ENCODE measurements at regions not wholly inside any gene's neighbourhood (a gene's known extent, or its start where the extent isn't known, plus 50 kb on each side); places are given as distances from the start of the nearest gene placed in this dataset.

DNA sequence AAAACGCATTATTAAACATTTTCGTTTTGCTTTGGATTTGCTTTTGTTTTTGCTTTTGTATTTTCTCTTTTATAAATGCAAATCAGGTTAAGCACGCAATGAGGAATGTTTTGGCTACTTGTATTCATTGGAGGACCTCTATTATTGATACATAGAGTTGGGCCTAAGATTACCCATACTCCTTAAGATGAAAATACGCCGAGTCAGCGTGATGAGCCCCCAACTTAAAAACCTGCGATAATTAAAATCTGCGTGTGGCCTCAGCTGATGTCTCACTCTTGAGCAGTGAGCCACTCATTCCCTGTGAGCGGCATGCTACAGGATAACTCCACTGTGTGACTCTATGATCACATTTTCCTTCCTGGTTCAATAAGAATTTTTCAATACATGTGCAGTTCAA is 518.3 kb downstream of the IRX1 start:
- TF ChIP-seq Cebpa-rat (IDR thresholded peaks at IDR 0.05): no peak
- no peaks in the 10 kb centered on the region for H4K20me1 ChIP-seq
- H3K4me2 ChIP-seq: no peak overlapping the region
- 0 out of 22 replicates have a peak, but pooled peaks cover 0 to under 1% (median 0%) of the 10 kb centered on the region in 11 experiments for H3K9me3 ChIP-seq (replicated peaks in 1 of 11)
- no peak overlapping the region for H3K27ac ChIP-seq
- peaks cover 0 to 4% (median 0%) of the 10 kb centered on the region in 10 experiments; a peak in 1 of 20 replicates for H3K4me1 ChIP-seq
- no peak overlapping the region for H3K9ac ChIP-seq
- H3K27me3 ChIP-seq: no peaks in the 10 kb centered on the region
- no peaks in the 10 kb centered on the region for H3K36me3 ChIP-seq
- no peak overlapping the region for H3K4me3 ChIP-seq

DNA sequence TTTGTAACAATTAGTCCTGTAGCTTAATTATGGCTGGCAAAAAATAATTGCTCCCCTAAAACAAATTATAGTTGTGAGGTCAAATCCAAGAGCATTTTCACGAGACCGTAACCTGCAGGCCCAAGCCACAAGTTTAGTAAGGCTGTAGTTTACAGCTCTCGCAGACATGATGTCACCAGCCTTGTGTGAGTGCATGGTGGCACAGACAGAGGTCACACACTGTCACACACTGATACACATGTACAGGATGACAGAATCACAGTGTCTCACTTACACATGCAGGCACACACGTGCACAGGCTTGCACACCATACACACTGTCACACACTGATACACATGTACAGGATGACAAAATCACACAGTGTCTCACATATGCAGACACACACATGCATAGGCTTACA is 518.8 kb downstream of the IRX1 start:
- no peak overlapping the region for H3K9ac ChIP-seq

DNA sequence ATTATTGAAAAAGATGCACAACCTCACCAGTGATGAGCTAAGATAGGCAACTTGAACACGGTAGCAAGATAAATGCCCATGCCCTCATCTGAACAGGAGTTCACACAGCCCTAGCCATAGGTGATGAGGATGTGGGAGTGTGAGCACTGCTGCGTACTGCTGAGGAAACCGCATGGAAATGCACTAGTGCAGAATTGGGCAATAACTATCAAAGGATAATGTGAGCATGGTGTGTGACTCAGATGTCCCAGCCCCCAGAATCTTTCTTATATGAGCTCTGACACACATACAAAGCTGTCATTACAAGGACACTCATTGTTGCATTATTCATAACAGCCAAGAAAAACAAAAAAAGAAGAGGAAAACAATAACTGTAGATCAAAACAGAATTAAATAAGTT is 521.2 kb downstream of the IRX1 start:
- no peaks in the 10 kb centered on the region for H3K4me1 ChIP-seq
- H4K20me1 ChIP-seq: no peaks in the 10 kb centered on the region
- no peak for TF ChIP-seq Cebpa-rat (IDR thresholded peaks at IDR 0.05)
- no peak overlapping the region for H3K9ac ChIP-seq
- H3K27ac ChIP-seq: no peak overlapping the region
- H3K27me3 ChIP-seq: no peaks in the 10 kb centered on the region
- peaks cover 4 to 18% (median 12%) of the 10 kb centered on the region in 11 experiments; a peak in 12 of 22 replicates for H3K9me3 ChIP-seq (replicated peaks in 1 of 11)
- H3K4me3 ChIP-seq: no peak overlapping the region
- H3K4me2 ChIP-seq: no peak overlapping the region
- no peaks in the 10 kb centered on the region for H3K36me3 ChIP-seq

More for the DNA sequence above, 518.8 kb downstream of the IRX1 start:
- peaks cover 0 to 6% (median 0%) of the 10 kb centered on the region in 11 experiments; a peak in 1 of 22 replicates for H3K9me3 ChIP-seq (replicated peaks in 1 of 11)
- no peak overlapping the region for H3K4me3 ChIP-seq
- H4K20me1 ChIP-seq: no peaks in the 10 kb centered on the region
- H3K27ac ChIP-seq: no peak overlapping the region
- peaks cover 0 to 2% (median 0%) of the 10 kb centered on the region in 10 experiments; a peak in 1 of 20 replicates for H3K4me1 ChIP-seq
- H3K27me3 ChIP-seq: no peaks in the 10 kb centered on the region
- H3K4me2 ChIP-seq: no peak overlapping the region
- H3K36me3 ChIP-seq: no peaks in the 10 kb centered on the region
- TF ChIP-seq Cebpa-rat (IDR thresholded peaks at IDR 0.05): no peak

DNA sequence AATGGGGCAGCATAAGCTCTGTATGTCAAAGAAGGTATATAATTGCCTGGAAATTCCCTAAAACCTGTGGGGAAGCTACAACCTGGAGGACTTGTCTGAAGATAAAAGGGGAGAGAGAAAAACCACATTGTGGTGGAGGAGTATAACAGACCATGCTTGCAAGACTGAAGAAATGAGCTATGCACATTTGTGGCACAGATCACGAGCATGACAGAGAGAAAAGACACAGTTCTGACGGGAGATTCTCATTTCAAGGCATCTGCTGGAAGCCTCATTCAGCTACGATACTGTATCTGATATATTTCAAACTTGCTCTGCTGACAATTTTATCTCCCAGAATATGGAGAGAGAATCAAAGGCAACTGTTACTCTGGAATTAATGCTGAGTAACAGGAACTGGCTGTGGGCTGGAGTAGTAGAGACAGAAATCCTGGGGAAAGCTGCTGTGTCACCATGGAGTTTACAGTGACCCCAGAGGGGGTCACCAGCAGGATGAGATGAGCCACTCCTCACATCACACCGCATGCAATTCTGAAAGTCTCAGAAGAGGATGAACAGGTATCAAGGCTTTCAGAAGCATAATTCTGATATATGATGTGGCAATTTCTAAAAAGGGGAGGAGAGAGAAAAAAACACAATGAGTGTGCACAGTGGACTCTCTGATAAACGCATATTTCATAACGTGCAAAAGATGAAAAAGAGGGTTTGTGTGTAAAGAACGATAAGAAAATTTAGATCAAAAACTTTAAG is 528.8 kb downstream of the IRX1 start:
- H3K9ac ChIP-seq: no peak overlapping the region
- H3K9me3 ChIP-seq (replicated peaks in 1 of 11): peaks cover 13 to 27% (median 19%) of the 10 kb centered on the region in 11 experiments; a peak in 20 of 22 replicates
- H3K27me3 ChIP-seq: no peaks in the 10 kb centered on the region
- H3K4me3 ChIP-seq: no peak overlapping the region
- H3K27ac ChIP-seq: no peak overlapping the region
- peaks cover 0 to 9% (median 0%) of the 10 kb centered on the region in 10 experiments; a peak in 5 of 20 replicates for H3K4me1 ChIP-seq
- peak overlapping the region in 3 of 11 experiments; percentile 16 to 55 (median 46); a peak in 4 of 22 replicates for H3K4me2 ChIP-seq
- no peaks in the 10 kb centered on the region for H4K20me1 ChIP-seq
- TF ChIP-seq Cebpa-rat (IDR thresholded peaks at IDR 0.05): no peak
- no peaks in the 10 kb centered on the region; a peak in 2 of 22 replicates for H3K36me3 ChIP-seq

DNA sequence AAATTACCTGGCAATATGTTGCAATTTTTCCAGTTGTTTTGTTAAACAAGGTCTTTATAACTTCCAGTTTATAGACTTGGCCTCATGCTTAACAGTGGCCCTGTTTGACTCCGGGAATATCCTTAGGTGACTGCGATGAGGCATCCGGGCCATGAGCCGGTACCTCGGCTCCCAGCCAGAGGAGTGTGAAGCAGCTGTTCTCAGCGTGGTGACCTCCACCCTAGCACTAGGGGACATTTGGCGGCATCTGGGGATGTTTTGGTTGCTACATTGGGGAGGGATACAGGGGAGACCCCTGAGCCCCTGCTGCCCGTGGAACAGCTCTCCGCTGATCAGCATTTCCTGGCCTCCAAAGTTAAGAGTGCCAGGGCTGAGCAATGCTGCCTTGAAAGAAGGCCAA is 533.4 kb downstream of the IRX1 start:
- no peaks in the 10 kb centered on the region for H3K27me3 ChIP-seq
- H3K4me2 ChIP-seq: no peak overlapping the region
- no peak overlapping the region for H3K9ac ChIP-seq
- no peaks in the 10 kb centered on the region; a peak in 2 of 22 replicates for H3K36me3 ChIP-seq
- H3K27ac ChIP-seq: no peak overlapping the region
- peaks cover 6 to 14% (median 10%) of the 10 kb centered on the region in 11 experiments; a peak in 17 of 22 replicates for H3K9me3 ChIP-seq (replicated peaks in 1 of 11)
- no peaks in the 10 kb centered on the region for H4K20me1 ChIP-seq
- no peak overlapping the region for H3K4me3 ChIP-seq
- TF ChIP-seq Cebpa-rat (IDR thresholded peaks at IDR 0.05): no peak
- peaks cover 0 to 7% (median 0%) of the 10 kb centered on the region in 10 experiments; a peak in 5 of 20 replicates for H3K4me1 ChIP-seq

DNA sequence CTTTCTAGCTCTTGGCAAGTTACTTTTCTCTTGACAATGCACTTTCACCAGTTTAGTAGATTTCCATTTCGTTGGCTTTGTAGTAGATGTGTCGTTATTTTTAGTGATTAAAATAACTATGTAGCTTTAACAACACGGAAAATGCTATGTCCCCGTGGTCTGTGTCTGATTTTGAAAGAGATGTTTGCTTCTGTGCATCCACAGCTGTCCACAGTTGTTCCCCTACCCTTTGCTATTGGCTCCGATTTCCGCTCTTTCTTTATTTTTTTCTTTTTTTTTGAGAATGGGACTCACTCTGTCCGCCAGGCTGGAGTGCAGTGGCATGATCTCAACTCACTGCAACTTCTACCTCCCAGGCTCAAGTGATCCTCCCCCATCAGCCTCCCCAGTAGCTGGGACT is 533.9 kb downstream of the IRX1 start:
- Histone ChIP-seq H3K4me2 (no peak overlapping the region), H3K4me1 (peaks cover 0 to 2% (median 0%) of the 10 kb centered on the region in 10 experiments; a peak in 5 of 20 replicates), H3K27me3 (no peaks in the 10 kb centered on the region), H3K27ac (no peak overlapping the region), H3K36me3 (no peaks in the 10 kb centered on the region; a peak in 2 of 22 replicates), H4K20me1 (no peaks in the 10 kb centered on the region), H3K9ac (no peak overlapping the region), H3K9me3 (replicated peaks in 1 of 11) (peaks cover 6 to 14% (median 10%) of the 10 kb centered on the region in 11 experiments; a peak in 17 of 22 replicates), H3K4me3 (no peak overlapping the region)
- no peak for TF ChIP-seq Cebpa-rat (IDR thresholded peaks at IDR 0.05)

DNA sequence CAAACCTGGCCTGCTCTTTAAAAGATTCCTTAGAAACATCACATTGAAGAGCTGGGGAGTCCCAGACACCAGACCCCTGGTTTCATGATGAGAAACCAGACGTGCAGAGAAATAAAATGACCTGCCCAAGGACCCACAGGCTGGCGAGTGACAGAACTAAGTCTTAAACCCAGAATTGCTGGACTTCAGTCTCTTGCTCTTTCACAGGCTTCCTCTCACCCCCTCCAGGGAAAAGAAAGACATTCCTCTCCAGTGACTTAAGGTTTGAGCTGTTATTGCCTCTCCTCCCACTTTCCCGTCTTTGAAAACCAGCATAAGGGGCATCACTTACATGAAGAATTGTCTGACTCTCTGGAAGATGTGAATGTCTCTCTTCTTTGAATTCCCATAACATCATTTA is 535.2 kb downstream of the IRX1 start:
- Histone ChIP-seq H3K4me3 (no peak overlapping the region), H3K27me3 (no peaks in the 10 kb centered on the region), H3K27ac (no peak overlapping the region), H3K9me3 (replicated peaks in 1 of 11) (peaks cover 6 to 14% (median 10%) of the 10 kb centered on the region in 11 experiments; a peak in 17 of 22 replicates), H3K9ac (no peak overlapping the region), H4K20me1 (no peaks in the 10 kb centered on the region), H3K36me3 (no peaks in the 10 kb centered on the region; a peak in 2 of 22 replicates), H3K4me2 (no peak overlapping the region), H3K4me1 (no peaks in the 10 kb centered on the region)
- TF ChIP-seq Cebpa-rat (IDR thresholded peaks at IDR 0.05): no peak

DNA sequence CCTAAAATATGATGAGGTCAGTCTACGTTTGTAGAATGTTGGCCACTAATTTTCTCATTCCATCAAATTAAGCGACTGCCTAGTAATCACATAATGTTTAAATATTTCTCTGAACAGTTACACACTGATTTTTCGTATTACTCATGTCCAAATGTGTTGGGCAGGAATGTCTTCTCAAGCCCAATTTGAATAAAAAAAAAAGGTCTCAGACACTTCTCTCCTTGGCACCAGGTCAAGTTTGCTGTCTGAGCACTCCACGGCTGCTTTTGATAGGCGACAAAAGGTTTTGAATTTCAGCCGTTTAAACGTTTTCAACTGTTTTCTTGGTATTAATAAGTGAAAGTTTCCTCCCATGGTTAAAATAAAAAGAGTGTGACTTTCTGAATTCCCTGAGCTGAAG is 542.1 kb downstream of the IRX1 start:
- Histone ChIP-seq H3K9ac (no peak overlapping the region), H4K20me1 (no peaks in the 10 kb centered on the region), H3K36me3 (no peaks in the 10 kb centered on the region), H3K4me2 (no peak overlapping the region), H3K4me3 (no peak overlapping the region), H3K9me3 (replicated peaks in 1 of 11) (peaks cover 0 to 7% (median 0%) of the 10 kb centered on the region in 11 experiments; a peak in 3 of 22 replicates), H3K27ac (no peak overlapping the region), H3K27me3 (no peaks in the 10 kb centered on the region), H3K4me1 (no peaks in the 10 kb centered on the region)
- TF ChIP-seq Cebpa-rat (IDR thresholded peaks at IDR 0.05): no peak

DNA sequence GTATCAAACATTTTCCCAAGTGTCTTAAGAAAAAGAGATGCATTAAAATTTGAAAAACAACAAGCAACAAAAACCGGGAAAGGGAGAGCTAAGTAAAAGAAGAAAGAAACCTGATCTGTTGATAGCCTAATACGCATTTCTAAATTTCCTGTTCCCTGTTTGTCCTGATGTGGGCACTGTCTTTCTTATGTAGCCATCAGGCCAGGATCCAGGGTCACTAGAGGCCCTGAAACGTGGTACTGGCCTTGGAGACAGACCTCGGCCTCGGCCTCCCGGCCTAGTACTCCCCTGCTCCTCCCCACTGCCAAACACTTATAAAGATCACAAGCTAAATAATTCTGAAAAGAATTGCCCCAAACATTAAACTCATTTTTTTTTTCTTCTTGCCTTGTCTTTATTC is 547.2 kb downstream of the IRX1 start:
- Histone ChIP-seq H3K36me3 (no peaks in the 10 kb centered on the region), H3K4me3 (no peak overlapping the region), H3K4me1 (no peaks in the 10 kb centered on the region), H3K27ac (no peak overlapping the region), H3K27me3 (no peaks in the 10 kb centered on the region), H3K9me3 (replicated peaks in 1 of 11) (peaks cover 0 to 7% (median 0%) of the 10 kb centered on the region in 11 experiments; a peak in 3 of 22 replicates), H4K20me1 (no peaks in the 10 kb centered on the region; a peak in 1 of 22 replicates), H3K4me2 (no peak overlapping the region), H3K9ac (no peak overlapping the region)
- TF ChIP-seq Cebpa-rat (IDR thresholded peaks at IDR 0.05): no peak

Data from BLaER1 treated with 17β-estradiol and CSF1 and Interleukin-3, amounts not matched to agents 10 nM and 100 nM (cell line).